Osteoblast (primary cell): ENCODE measurements at regions not wholly inside any gene's neighbourhood (a gene's known extent, or its start where the extent isn't known, plus 50 kb on each side); places are given as distances from the start of the nearest gene placed in this dataset.

Experiments used
- DNase-seq: peaks from one replicate; pipeline ENCODE4 v3.0.0; 2011; ENCODE audit warnings: low spot score, mixed read lengths; ENCODE audit not compliant: insufficient read length; ENCODE audit errors: missing footprints
- H2AFZ ChIP-seq: 2 replicates; pipeline ENCODE4 v1.6.0; 2011; ENCODE audit warnings: mild to moderate bottlenecking, low read length
- H3K27ac ChIP-seq: 2 replicates; pipeline ENCODE4 v1.5.1; 2011; ENCODE audit warnings: mild to moderate bottlenecking, low read depth, low read length, moderate library complexity
- H3K27me3 ChIP-seq: 2 replicates; pipeline ENCODE4 v1.6.0; 2012; ENCODE audit warnings: mild to moderate bottlenecking, control low read depth, inconsistent platforms, low read length, moderate library complexity; ENCODE audit not compliant: insufficient read depth
- H3K36me3 ChIP-seq: 2 replicates; pipeline ENCODE4 v1.5.1; 2011; ENCODE audit warnings: mild to moderate bottlenecking, low read length, control low read depth, moderate library complexity; ENCODE audit not compliant: insufficient read depth
- H3K4me1 ChIP-seq: 2 replicates; pipeline ENCODE4 v1.5.1; 2011; ENCODE audit warnings: mild to moderate bottlenecking, low read length, control low read depth, moderate library complexity; ENCODE audit not compliant: insufficient read depth
- H3K4me2 ChIP-seq: 2 replicates; pipeline ENCODE4 v1.6.0; 2011; ENCODE audit warnings: mild to moderate bottlenecking, low read length; ENCODE audit not compliant: insufficient read depth
- H3K4me3 ChIP-seq: fragments of 200-600 bp; sonication (generic); 3 replicates; pipeline ENCODE4 v1.5.1; 2012; ENCODE audit warnings: mild to moderate bottlenecking, low read length, inconsistent platforms; ENCODE audit not compliant: insufficient read depth
- H3K79me2 ChIP-seq: 2 replicates; pipeline ENCODE4 v1.6.0; 2012; ENCODE audit warnings: mild to moderate bottlenecking, low read length, control low read depth, inconsistent platforms; ENCODE audit not compliant: insufficient read depth
- H3K9me3 ChIP-seq: 2 replicates; pipeline ENCODE4 v1.5.1; 2011; ENCODE audit warnings: low read depth, low read length, control low read depth
- H4K20me1 ChIP-seq: 2 replicates; pipeline ENCODE4 v1.6.0; 2012; ENCODE audit warnings: mild to moderate bottlenecking, low read length, control low read depth; ENCODE audit not compliant: insufficient read depth
- TF ChIP-seq, protein P1 (sequence below): IDR thresholded peaks from 2 replicates; pipeline ENCODE4 v1.5.1; 2011; ENCODE audit warnings: mild to moderate bottlenecking, low read depth, low read length, moderate library complexity; ENCODE audit errors: extremely low read depth

DNA sequence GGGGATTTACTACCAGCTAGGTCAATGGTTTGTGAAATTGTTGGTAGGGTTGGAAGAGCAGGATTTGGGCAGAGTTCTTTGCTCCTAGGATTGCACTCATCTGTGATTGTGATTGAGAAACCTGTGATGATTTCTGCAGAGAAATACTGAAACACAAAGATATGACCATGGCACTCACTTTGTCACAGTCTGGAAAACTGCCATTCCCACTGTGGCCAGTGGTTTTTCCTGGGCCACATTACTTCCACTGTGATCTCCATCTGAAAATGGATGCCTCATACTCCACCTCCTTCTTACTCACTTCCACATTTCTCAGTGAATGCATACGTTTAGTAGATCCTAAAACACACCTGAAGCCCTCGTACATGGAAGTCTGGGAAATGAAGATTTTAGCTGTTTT lies 593.2 kb downstream of the LMO7 start:
- Histone ChIP-seq H3K4me1 (no peaks in the 10 kb centered on the region), H3K4me3 (no peak overlapping the region), H3K4me2 (no peak overlapping the region), H3K79me2 (no peaks in the 10 kb centered on the region), H3K27me3 (no peaks in the 10 kb centered on the region), H4K20me1 (no peaks in the 10 kb centered on the region), H2AFZ (no peak overlapping the region), H3K36me3 (no peaks in the 10 kb centered on the region), H3K9me3 (no peaks in the 10 kb centered on the region), H3K27ac (no peak overlapping the region)
- no peak for DNase-seq
- TF ChIP-seq, protein P1, sequence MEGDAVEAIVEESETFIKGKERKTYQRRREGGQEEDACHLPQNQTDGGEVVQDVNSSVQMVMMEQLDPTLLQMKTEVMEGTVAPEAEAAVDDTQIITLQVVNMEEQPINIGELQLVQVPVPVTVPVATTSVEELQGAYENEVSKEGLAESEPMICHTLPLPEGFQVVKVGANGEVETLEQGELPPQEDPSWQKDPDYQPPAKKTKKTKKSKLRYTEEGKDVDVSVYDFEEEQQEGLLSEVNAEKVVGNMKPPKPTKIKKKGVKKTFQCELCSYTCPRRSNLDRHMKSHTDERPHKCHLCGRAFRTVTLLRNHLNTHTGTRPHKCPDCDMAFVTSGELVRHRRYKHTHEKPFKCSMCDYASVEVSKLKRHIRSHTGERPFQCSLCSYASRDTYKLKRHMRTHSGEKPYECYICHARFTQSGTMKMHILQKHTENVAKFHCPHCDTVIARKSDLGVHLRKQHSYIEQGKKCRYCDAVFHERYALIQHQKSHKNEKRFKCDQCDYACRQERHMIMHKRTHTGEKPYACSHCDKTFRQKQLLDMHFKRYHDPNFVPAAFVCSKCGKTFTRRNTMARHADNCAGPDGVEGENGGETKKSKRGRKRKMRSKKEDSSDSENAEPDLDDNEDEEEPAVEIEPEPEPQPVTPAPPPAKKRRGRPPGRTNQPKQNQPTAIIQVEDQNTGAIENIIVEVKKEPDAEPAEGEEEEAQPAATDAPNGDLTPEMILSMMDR = no peak

GRCh38 chr13:76226941-76227340 lies 590.8 kb downstream of the LMO7 start:
- no peak overlapping the region for H3K27ac ChIP-seq
- H3K4me3 ChIP-seq = no peak overlapping the region
- no peaks in the 10 kb centered on the region for H4K20me1 ChIP-seq
- TF ChIP-seq, protein P1 = no peak
- no peak overlapping the region for H2AFZ ChIP-seq
- H3K27me3 ChIP-seq = no peaks in the 10 kb centered on the region
- no peaks in the 10 kb centered on the region for H3K79me2 ChIP-seq
- DNase-seq = no peak
- H3K4me1 ChIP-seq = no peaks in the 10 kb centered on the region
- H3K9me3 ChIP-seq = no peaks in the 10 kb centered on the region
- H3K4me2 ChIP-seq = no peak overlapping the region
- H3K36me3 ChIP-seq = no peaks in the 10 kb centered on the region

- Histone ChIP-seq H4K20me1 (no peaks in the 10 kb centered on the region), H3K27ac (no peak overlapping the region)
- no peak for DNase-seq
Measured at GRCh38 chr13:76225815-76226489, 589.8 kb downstream of the LMO7 start.

GRCh38 chr13:76223999-76224398 lies 587.9 kb downstream of the LMO7 start:
- TF ChIP-seq, protein P1 = no peak
- no peaks in the 10 kb centered on the region for H3K9me3 ChIP-seq
- no peak overlapping the region for H2AFZ ChIP-seq
- no peak overlapping the region for H3K4me2 ChIP-seq
- no peak overlapping the region for H3K27ac ChIP-seq
- H3K27me3 ChIP-seq = no peaks in the 10 kb centered on the region
- DNase-seq = no peak
- H4K20me1 ChIP-seq = no peaks in the 10 kb centered on the region
- H3K36me3 ChIP-seq = no peaks in the 10 kb centered on the region
- H3K4me1 ChIP-seq = no peaks in the 10 kb centered on the region
- H3K4me3 ChIP-seq = no peak overlapping the region
- H3K79me2 ChIP-seq = no peaks in the 10 kb centered on the region

More at GRCh38 chr13:76225815-76226489, 589.8 kb downstream of the LMO7 start:
- no peaks in the 10 kb centered on the region for H3K36me3 ChIP-seq
- TF ChIP-seq, protein P1 = no peak
- no peak overlapping the region for H2AFZ ChIP-seq
- no peaks in the 10 kb centered on the region for H3K27me3 ChIP-seq
- H3K4me1 ChIP-seq = no peaks in the 10 kb centered on the region
- no peaks in the 10 kb centered on the region for H3K9me3 ChIP-seq
- no peak overlapping the region for H3K4me2 ChIP-seq
- H3K79me2 ChIP-seq = no peaks in the 10 kb centered on the region
- no peak overlapping the region for H3K4me3 ChIP-seq
